Right lobe of liver (tissue), 4 donors: ENCODE measurements at regions not wholly inside any gene's neighbourhood (a gene's known extent, or its start where the extent isn't known, plus 50 kb on each side); places are given as distances from the start of the nearest gene placed in this dataset.

Experiments used
- POLR2A ChIP-seq: fragments of 450-650 bp; IDR thresholded peaks from one replicate; pipeline ENCODE4 v1.6.1; 2017; ENCODE audit warnings: antibody characterized with exemption, mild to moderate bottlenecking
- TF ChIP-seq, protein P1 (sequence below), 4 donors: fragments of 200-600 bp in 3 of 4; fragments of 450-650 bp in 1 of 4; IDR thresholded peaks; one replicate each; pipeline versions ENCODE4 v1.5.1 to v1.8.0; 2016 to 2022; ENCODE audit warnings: antibody characterized with exemption in 4 of 4, mild to moderate bottlenecking in 2 of 4
- donor health status: DM: no; HTN: no; CAD: no.
- donor health status: DM: no; HTN: no; CAD: no.
- donor health status: DM: no; HTN: yes; CAD: no.

DNA sequence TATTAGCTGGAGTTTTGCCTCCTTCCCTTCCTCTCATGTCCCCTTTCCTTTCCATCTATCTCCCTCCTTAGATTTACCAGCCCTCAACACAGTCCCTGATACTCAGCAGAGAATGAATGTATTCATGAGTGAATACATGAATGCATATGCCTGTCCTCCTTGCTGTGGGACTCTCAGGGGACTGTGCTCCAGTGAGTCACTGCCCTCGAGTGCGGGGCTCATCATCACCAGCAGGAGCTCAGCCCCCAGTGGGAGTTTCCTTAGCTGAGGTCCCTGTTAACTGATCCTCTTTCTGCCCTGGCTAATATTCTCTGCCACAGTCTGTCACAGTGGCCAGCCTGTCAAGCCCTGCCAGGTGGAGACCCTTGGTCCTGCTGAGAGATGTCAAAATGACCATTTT, 104.9 kb upstream of the LHCGR start:
- TF ChIP-seq, protein P1, sequence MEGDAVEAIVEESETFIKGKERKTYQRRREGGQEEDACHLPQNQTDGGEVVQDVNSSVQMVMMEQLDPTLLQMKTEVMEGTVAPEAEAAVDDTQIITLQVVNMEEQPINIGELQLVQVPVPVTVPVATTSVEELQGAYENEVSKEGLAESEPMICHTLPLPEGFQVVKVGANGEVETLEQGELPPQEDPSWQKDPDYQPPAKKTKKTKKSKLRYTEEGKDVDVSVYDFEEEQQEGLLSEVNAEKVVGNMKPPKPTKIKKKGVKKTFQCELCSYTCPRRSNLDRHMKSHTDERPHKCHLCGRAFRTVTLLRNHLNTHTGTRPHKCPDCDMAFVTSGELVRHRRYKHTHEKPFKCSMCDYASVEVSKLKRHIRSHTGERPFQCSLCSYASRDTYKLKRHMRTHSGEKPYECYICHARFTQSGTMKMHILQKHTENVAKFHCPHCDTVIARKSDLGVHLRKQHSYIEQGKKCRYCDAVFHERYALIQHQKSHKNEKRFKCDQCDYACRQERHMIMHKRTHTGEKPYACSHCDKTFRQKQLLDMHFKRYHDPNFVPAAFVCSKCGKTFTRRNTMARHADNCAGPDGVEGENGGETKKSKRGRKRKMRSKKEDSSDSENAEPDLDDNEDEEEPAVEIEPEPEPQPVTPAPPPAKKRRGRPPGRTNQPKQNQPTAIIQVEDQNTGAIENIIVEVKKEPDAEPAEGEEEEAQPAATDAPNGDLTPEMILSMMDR (IDR thresholded peaks at IDR 0.05) = no peak
- no peak for TF ChIP-seq POLR2A
